Esophagus (tissue), 2 donors: ENCODE measurements at regions not wholly inside any gene's neighbourhood (a gene's known extent, or its start where the extent isn't known, plus 50 kb on each side); places are given as distances from the start of the nearest gene placed in this dataset.
A peak's percentile ranks its signal among the peaks of the same experiment; 100 is the strongest.

Experiments
- H3K27ac ChIP-seq, 2 donors: one replicate each; pipeline ENCODE4 v1.5.1; 2013; ENCODE audit warnings: low read depth in 2 of 2, mild to moderate bottlenecking in 2 of 2, inconsistent platforms in 1 of 2, low read length in 1 of 2, moderate library complexity in 1 of 2
- H3K27me3 ChIP-seq, 2 donors: one replicate each; pipeline ENCODE4 v1.6.1; 2013; ENCODE audit warnings: low read length in 2 of 2, control low read depth in 1 of 2, mild to moderate bottlenecking in 1 of 2; ENCODE audit not compliant: insufficient read depth in 2 of 2, control insufficient read depth in 1 of 2
- H3K36me3 ChIP-seq, 2 donors: one replicate each; pipeline ENCODE4 v1.6.1; 2013; ENCODE audit warnings: low read length in 1 of 2; ENCODE audit not compliant: control insufficient read depth in 2 of 2, insufficient read depth in 2 of 2
- H3K4me1 ChIP-seq, 2 donors: one replicate each; pipeline ENCODE4 v1.6.1; 2013; ENCODE audit warnings: low read length in 1 of 2; ENCODE audit not compliant: control insufficient read depth in 2 of 2, insufficient read depth in 2 of 2
- H3K4me3 ChIP-seq, 2 donors: one replicate each; pipeline ENCODE4 v1.5.1; 2013; ENCODE audit warnings: low read length in 2 of 2, mild to moderate bottlenecking in 2 of 2, low read depth in 1 of 2, moderate library complexity in 1 of 2
- H3K9me3 ChIP-seq, 2 donors: one replicate each; pipeline ENCODE4 v1.6.1; 2013; ENCODE audit warnings: mild to moderate bottlenecking in 2 of 2, low read depth in 1 of 2, low read length in 1 of 2, moderate library complexity in 1 of 2; ENCODE audit not compliant: control insufficient read depth in 2 of 2, insufficient read depth in 1 of 2
- WGBS, 2 donors: extraction: QIAGEN DNeasy Blood & Tissue Kit; methylation state at CpG; one replicate each; pipeline ENCODE4 v1.1.7; 2013; 5-methylcytosine and 5-hydroxymethylcytosine counted together
- donor health status: healthy with polysubstance abuse.
- donor health status: Bipolar disorder and iron deficiency.

- Histone ChIP-seq H3K27ac (no peak overlapping the region), H3K9me3 (peaks cover 0 to 2% of the 10 kb centered on the region in 2 donors), H3K4me3 (no peak overlapping the region), H3K27me3 (no peaks in the 10 kb centered on the region), H3K36me3 (no peaks in the 10 kb centered on the region), H3K4me1 (peaks cover 3% of the 10 kb centered on the region in 2 donors)
- 92 to 94% methylated on average over 27 of the region's 27 CpGs for WGBS, 2 donors
Observed at GRCh38 chr13:40381935-40382764, 284.3 kb downstream of the FOXO1 start.

- H3K9me3 ChIP-seq = peaks cover 0 to 2% of the 10 kb centered on the region in 2 donors
- no peak overlapping the region for H3K27ac ChIP-seq
- peaks cover 3% of the 10 kb centered on the region in 2 donors for H3K4me1 ChIP-seq
- 29 to 63% methylated on average over 7 of the region's 7 CpGs for WGBS, 2 donors
- H3K27me3 ChIP-seq = no peaks in the 10 kb centered on the region
- H3K4me3 ChIP-seq = no peak overlapping the region
- no peaks in the 10 kb centered on the region for H3K36me3 ChIP-seq
Observed at GRCh38 chr13:40383132-40383531, 283.3 kb downstream of the FOXO1 start.

- Histone ChIP-seq H3K9me3 (no peaks in the 10 kb centered on the region), H3K4me3 (no peak overlapping the region), H3K36me3 (no peaks in the 10 kb centered on the region), H3K27ac (no peak overlapping the region), H3K4me1 (peaks cover 3% of the 10 kb centered on the region in 2 donors), H3K27me3 (no peaks in the 10 kb centered on the region)
- WGBS, 2 donors = 87 to 90% methylated on average over 4 of the region's 4 CpGs
Observed at GRCh38 chr13:40383885-40384284, 282.6 kb downstream of the FOXO1 start.

- H3K36me3 ChIP-seq = no peaks in the 10 kb centered on the region
- peaks cover 3% of the 10 kb centered on the region in 2 donors for H3K4me1 ChIP-seq
- H3K27ac ChIP-seq = no peak overlapping the region
- WGBS, 2 donors = 71 to 74% methylated on average over 6 of the region's 6 CpGs
- H3K4me3 ChIP-seq = no peak overlapping the region
- peaks cover 0 to under 1% of the 10 kb centered on the region in 2 donors for H3K27me3 ChIP-seq
- no peaks in the 10 kb centered on the region for H3K9me3 ChIP-seq
Observed at GRCh38 chr13:40384976-40385857, 281.2 kb downstream of the FOXO1 start.

- H3K27ac ChIP-seq = no peak overlapping the region
- peaks cover 0 to 2% of the 10 kb centered on the region in 2 donors for H3K27me3 ChIP-seq
- H3K36me3 ChIP-seq = no peaks in the 10 kb centered on the region
- WGBS, 2 donors = 63 to 69% methylated on average over 4 of the region's 4 CpGs
- no peaks in the 10 kb centered on the region for H3K9me3 ChIP-seq
- peaks cover 3% of the 10 kb centered on the region in 2 donors for H3K4me1 ChIP-seq
- H3K4me3 ChIP-seq = no peak overlapping the region
Observed at GRCh38 chr13:40385858-40386180, 280.6 kb downstream of the FOXO1 start.

GRCh38 chr13:40386586-40386985 is 279.9 kb downstream of the FOXO1 start:
- 71% methylated on average over 4 of the region's 4 CpGs for WGBS, 2 donors
- Histone ChIP-seq H3K27ac (no peak overlapping the region), H3K9me3 (no peaks in the 10 kb centered on the region), H3K4me1 (peaks cover 3% of the 10 kb centered on the region in 2 donors), H3K36me3 (no peaks in the 10 kb centered on the region), H3K4me3 (no peak overlapping the region), H3K27me3 (peaks cover 0 to 2% of the 10 kb centered on the region in 2 donors)

- Histone ChIP-seq H3K4me3 (no peak overlapping the region), H3K27me3 (peaks cover 0 to 2% of the 10 kb centered on the region in 2 donors), H3K36me3 (no peaks in the 10 kb centered on the region), H3K27ac (no peak overlapping the region), H3K4me1 (peaks cover 3% of the 10 kb centered on the region in 2 donors), H3K9me3 (no peaks in the 10 kb centered on the region)
- 95% methylated on average over 6 of the region's 6 CpGs for WGBS, 2 donors
Observed at GRCh38 chr13:40387775-40388174, 278.7 kb downstream of the FOXO1 start.

- Histone ChIP-seq H3K4me1 (no peaks in the 10 kb centered on the region), H3K36me3 (no peaks in the 10 kb centered on the region), H3K4me3 (peak overlapping the region in 1 of 2 donors; percentile 2), H3K27ac (peak overlapping the region in 1 of 2 donors; percentile 72), H3K27me3 (peaks cover 0 to 2% of the 10 kb centered on the region in 2 donors), H3K9me3 (no peaks in the 10 kb centered on the region)
- 71 to 74% methylated on average over 11 of the region's 11 CpGs for WGBS, 2 donors
Observed at GRCh38 chr13:40388617-40389016, 277.8 kb downstream of the FOXO1 start.

- Histone ChIP-seq H3K27me3 (peaks cover 0 to 2% of the 10 kb centered on the region in 2 donors), H3K9me3 (no peaks in the 10 kb centered on the region), H3K4me1 (no peaks in the 10 kb centered on the region), H3K4me3 (peak overlapping the region in 1 of 2 donors; percentile 2), H3K27ac (peak overlapping the region in 1 of 2 donors; percentile 72), H3K36me3 (no peaks in the 10 kb centered on the region)
- WGBS, 2 donors = 73% methylated on average over 10 of the region's 10 CpGs
Observed at GRCh38 chr13:40389081-40389641, 277.3 kb downstream of the FOXO1 start.
